ENCODE measurements at regions not wholly inside any gene's neighbourhood (a gene's known extent, or its start where the extent isn't known, plus 50 kb on each side); places are given as distances from the start of the nearest gene placed in this dataset.

DNA sequence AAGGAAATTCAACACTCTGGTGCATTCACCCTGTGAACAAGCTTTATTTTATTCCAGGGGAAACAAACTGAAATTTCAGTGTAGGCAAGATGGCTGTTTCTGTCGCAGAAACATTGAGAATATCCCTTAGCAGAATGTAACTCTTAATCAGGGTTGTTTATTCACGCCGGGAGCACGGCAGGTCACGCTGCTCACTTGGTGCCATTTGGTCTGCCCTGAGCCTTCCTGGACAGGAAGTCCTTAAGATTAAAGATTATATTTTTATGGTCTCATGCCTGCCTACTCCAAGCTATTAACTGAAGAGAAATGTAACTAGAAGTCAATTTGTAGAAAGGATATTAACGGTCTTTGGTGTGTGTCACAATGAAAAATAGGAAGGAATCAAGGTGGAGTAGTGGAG lies 185.3 kb upstream of the ARGLU1 start:
- TF ChIP-seq, protein P1, sequence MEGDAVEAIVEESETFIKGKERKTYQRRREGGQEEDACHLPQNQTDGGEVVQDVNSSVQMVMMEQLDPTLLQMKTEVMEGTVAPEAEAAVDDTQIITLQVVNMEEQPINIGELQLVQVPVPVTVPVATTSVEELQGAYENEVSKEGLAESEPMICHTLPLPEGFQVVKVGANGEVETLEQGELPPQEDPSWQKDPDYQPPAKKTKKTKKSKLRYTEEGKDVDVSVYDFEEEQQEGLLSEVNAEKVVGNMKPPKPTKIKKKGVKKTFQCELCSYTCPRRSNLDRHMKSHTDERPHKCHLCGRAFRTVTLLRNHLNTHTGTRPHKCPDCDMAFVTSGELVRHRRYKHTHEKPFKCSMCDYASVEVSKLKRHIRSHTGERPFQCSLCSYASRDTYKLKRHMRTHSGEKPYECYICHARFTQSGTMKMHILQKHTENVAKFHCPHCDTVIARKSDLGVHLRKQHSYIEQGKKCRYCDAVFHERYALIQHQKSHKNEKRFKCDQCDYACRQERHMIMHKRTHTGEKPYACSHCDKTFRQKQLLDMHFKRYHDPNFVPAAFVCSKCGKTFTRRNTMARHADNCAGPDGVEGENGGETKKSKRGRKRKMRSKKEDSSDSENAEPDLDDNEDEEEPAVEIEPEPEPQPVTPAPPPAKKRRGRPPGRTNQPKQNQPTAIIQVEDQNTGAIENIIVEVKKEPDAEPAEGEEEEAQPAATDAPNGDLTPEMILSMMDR (conservative IDR thresholded peaks at IDR 0.05) = no peak
- TF ChIP-seq EZH2 (IDR thresholded peaks at IDR 0.05; ENCODE audit: low read depth) = no peak
